BJ (cell line): ENCODE measurements at regions not wholly inside any gene's neighbourhood (a gene's known extent, or its start where the extent isn't known, plus 50 kb on each side); places are given as distances from the start of the nearest gene placed in this dataset. TPM values are rescaled to one million over a fixed set of nuclear protein-coding genes. Genes with fewer than 3 reads are reported as not detected.
"Not testable (repeated sequence)": the region's sequence is repeated elsewhere in the genome, so short reads cannot be mapped to it uniquely, and the experiment has no call there.

Source experiments
- CTCF ChIA-PET: fragments of 350-600 bp; formaldehyde crosslinking; extraction: SDS; loops from one replicate; lab custom pipeline; 2021; ENCODE audit warnings: antibody characterized with exemption, inconsistent platforms; lab: Yijun Ruan, JAX
- POLR2A ChIA-PET: fragments of 300-600 bp; sonication (Branson Sonifier 250); formaldehyde crosslinking; extraction: SDS; loops from one replicate; lab custom pipeline; 2021; ENCODE audit warnings: antibody characterized with exemption; lab: Charles Lee
- DNase-seq: peaks from one replicate; pipeline ENCODE4 v3.0.0-alpha.2; 2011; ENCODE audit warnings: low read depth
- H3K27me3 ChIP-seq: 2 replicates; pipeline ENCODE4 v1.6.0; 2011; ENCODE audit warnings: low read length; ENCODE audit not compliant: control insufficient read depth, insufficient read depth
- H3K36me3 ChIP-seq: 2 replicates; pipeline ENCODE4 v1.5.1; 2011; ENCODE audit warnings: low read length; ENCODE audit not compliant: control insufficient read depth, insufficient read depth
- H3K4me3 ChIP-seq: 2 replicates; pipeline ENCODE4 v1.5.1; 2011; ENCODE audit warnings: low read depth, mild to moderate bottlenecking, control low read depth, low read length
- small RNA-seq: library from RNA; depleted of rRNA; stranded (forward); fragments of <200 nt; gene quantifications from one replicate; pipeline ENCODE3, GENCODE V24; 2012; ENCODE audit warnings: low replicate concordance, low read depth; ENCODE audit not compliant: insufficient read length
- TF ChIP-seq, protein P1 (sequence below): IDR thresholded peaks from 2 replicates; pipeline ENCODE4 v1.5.1; 2011; ENCODE audit warnings: low read depth, mild to moderate bottlenecking, control low read depth, inconsistent platforms, low read length, moderate library complexity; ENCODE audit not compliant: insufficient read depth

- DNase-seq = no peak
- ChIA-PET POLR2A (no interaction called here), CTCF (no interaction called here)
- no peaks in the 10 kb centered on the region for H3K27me3 ChIP-seq
- no peak overlapping the region for H3K4me3 ChIP-seq
- TF ChIP-seq, protein P1, sequence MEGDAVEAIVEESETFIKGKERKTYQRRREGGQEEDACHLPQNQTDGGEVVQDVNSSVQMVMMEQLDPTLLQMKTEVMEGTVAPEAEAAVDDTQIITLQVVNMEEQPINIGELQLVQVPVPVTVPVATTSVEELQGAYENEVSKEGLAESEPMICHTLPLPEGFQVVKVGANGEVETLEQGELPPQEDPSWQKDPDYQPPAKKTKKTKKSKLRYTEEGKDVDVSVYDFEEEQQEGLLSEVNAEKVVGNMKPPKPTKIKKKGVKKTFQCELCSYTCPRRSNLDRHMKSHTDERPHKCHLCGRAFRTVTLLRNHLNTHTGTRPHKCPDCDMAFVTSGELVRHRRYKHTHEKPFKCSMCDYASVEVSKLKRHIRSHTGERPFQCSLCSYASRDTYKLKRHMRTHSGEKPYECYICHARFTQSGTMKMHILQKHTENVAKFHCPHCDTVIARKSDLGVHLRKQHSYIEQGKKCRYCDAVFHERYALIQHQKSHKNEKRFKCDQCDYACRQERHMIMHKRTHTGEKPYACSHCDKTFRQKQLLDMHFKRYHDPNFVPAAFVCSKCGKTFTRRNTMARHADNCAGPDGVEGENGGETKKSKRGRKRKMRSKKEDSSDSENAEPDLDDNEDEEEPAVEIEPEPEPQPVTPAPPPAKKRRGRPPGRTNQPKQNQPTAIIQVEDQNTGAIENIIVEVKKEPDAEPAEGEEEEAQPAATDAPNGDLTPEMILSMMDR = no peak
- no peaks in the 10 kb centered on the region for H3K36me3 ChIP-seq
Measured at GRCh38 chr9:111094958-111095357, 56.7 kb upstream of the LPAR1 start.

DNA sequence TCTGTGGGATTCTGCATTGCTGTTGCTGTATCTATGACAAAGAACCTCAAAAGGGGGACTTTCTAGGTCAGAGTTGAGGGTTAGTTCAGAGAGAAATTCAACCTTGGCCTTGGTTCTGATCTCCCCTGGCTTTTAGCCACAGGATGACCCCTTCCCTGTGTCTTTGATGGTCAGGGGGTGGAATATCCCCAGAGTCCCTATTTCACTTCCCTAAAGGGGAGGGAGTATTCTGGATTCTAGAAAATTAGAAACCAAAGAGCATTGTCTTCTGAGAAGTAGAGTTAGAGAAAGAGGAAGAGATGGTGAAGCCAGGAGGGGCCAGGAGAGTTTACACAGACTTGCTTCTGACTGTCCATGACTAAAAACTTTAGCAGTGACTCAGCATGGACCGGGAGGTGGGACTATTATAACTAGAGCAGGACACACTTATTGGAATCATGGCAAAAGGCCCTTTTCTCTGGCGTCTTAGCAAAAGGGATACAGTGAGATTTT is 56.2 kb upstream of the LPAR1 start:
- CTCF ChIA-PET = no interaction called here
- no peaks in the 10 kb centered on the region for H3K27me3 ChIP-seq
- H3K4me3 ChIP-seq = no peak overlapping the region
- peak; percentile 51 for DNase-seq
- POLR2A ChIA-PET = no interaction called here
- H3K36me3 ChIP-seq = no peaks in the 10 kb centered on the region
- TF ChIP-seq, protein P1 = no peak

DNA sequence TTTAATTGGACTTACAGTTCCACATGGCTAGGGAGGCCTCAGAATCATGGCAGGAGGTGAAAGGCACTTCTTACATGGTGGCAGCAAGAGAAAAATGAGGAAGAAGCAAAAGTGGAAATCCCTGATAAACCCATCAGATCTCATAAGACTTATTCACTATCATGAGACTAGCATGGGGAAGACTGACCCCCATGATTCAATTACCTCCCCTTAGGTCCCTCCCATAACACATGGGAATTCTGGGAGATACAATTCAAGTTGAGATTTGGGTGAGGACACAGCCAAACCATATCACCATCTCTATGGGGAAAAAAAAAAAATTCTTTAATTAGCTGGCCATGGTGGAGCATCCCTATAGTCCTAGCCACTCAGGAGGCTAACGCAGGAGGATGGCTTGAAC is 53.9 kb upstream of the LPAR1 start:
- H3K36me3 ChIP-seq, H3K27me3 ChIP-seq, DNase-seq, POLR2A ChIA-PET, H3K4me3 ChIP-seq: not testable (repeated sequence)
- CTCF ChIA-PET = interaction anchor here (0.6 to 0.8 kb wide), 2 partner anchors 15 to 469 kb away, joined by 3 to 4 read pairs; no protein-coding TSS in a partner anchor

Small RNAs in the stretch of these regions (small RNA-seq; reads per million reads assigned to genes)
- not detected for gene MIR7702
- gene RNY4P18 = not detected
